ENCODE measurements at regions not wholly inside any gene's neighbourhood (a gene's known extent, or its start where the extent isn't known, plus 50 kb on each side); places are given as distances from the start of the nearest gene placed in this dataset.

GRCh38 chr5:139743001-139743771, 52.4 kb upstream of the PSD2 start:
- peaks cover 20 to 41% (median 35%) of the 10 kb centered on the region in 3 donors for H3K4me1 ChIP-seq (ENCODE audit: control insufficient read depth in 3 of 3, insufficient read depth in 3 of 3, low read length in 3 of 3)
- peaks cover 15 to 16% (median 16%) of the 10 kb centered on the region in 3 donors for H3K27me3 ChIP-seq (ENCODE audit: control insufficient read depth in 3 of 3, insufficient read depth in 3 of 3, low read length in 3 of 3)
- no peak overlapping the region for H3K27ac ChIP-seq (ENCODE audit: low read depth, low read length)
- H3K9ac ChIP-seq (ENCODE audit: low read depth in 1 of 3, low read length in 3 of 3), result no peak overlapping the region
- no peaks in the 10 kb centered on the region for H3K9me3 ChIP-seq (ENCODE audit: control insufficient read depth in 3 of 3, low read length in 3 of 3)
- H3K4me3 ChIP-seq (ENCODE audit: low read length in 3 of 3), result no peak overlapping the region
- no peaks in the 10 kb centered on the region for H3K36me3 ChIP-seq (ENCODE audit: control insufficient read depth in 3 of 3, insufficient read depth in 3 of 3, low read length in 3 of 3)

DNA sequence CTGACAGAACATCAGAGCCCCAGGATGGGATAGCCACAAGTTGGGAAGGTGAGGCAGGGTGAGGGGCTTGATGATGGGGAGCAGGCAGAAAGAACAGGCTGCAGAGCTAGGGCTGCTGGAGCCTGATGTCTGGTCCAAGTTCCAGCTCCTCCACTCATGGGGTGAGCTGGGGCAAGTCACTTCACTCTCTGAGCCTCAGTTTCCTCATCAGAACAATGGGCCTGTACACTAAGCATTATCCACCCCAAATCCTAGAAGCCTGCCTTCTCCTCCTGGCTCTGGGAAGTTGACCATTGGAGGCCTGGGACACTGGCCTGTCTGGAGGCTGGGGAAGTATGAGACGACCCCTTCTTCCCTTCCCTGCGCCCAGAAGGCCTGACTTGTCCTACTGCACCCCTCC, 51.8 kb upstream of the PSD2 start:
- H3K4me3 ChIP-seq (ENCODE audit: low read length in 3 of 3), result no peak overlapping the region
- peaks cover 22 to 43% (median 38%) of the 10 kb centered on the region in 3 donors for H3K4me1 ChIP-seq (ENCODE audit: control insufficient read depth in 3 of 3, insufficient read depth in 3 of 3, low read length in 3 of 3)
- H3K27me3 ChIP-seq (ENCODE audit: control insufficient read depth in 3 of 3, insufficient read depth in 3 of 3, low read length in 3 of 3), result peaks cover 21 to 22% (median 22%) of the 10 kb centered on the region in 3 donors
- no peak overlapping the region for H3K9ac ChIP-seq (ENCODE audit: low read depth in 1 of 3, low read length in 3 of 3)
- no peak overlapping the region for H3K27ac ChIP-seq (ENCODE audit: low read depth, low read length)
- H3K9me3 ChIP-seq (ENCODE audit: control insufficient read depth in 3 of 3, low read length in 3 of 3), result no peaks in the 10 kb centered on the region
- H3K36me3 ChIP-seq (ENCODE audit: control insufficient read depth in 3 of 3, insufficient read depth in 3 of 3, low read length in 3 of 3), result no peaks in the 10 kb centered on the region

GRCh38 chr5:139744471-139745131, 51.0 kb upstream of the PSD2 start:
- Histone ChIP-seq H3K36me3 (ENCODE audit: control insufficient read depth in 3 of 3, insufficient read depth in 3 of 3, low read length in 3 of 3) (no peaks in the 10 kb centered on the region), H3K9me3 (ENCODE audit: control insufficient read depth in 3 of 3, low read length in 3 of 3) (no peaks in the 10 kb centered on the region), H3K4me3 (ENCODE audit: low read length in 3 of 3) (no peak overlapping the region), H3K27ac (ENCODE audit: low read depth, low read length) (peak overlapping the region; percentile 62), H3K27me3 (ENCODE audit: control insufficient read depth in 3 of 3, insufficient read depth in 3 of 3, low read length in 3 of 3) (peaks cover 22 to 30% (median 29%) of the 10 kb centered on the region in 3 donors), H3K4me1 (ENCODE audit: control insufficient read depth in 3 of 3, insufficient read depth in 3 of 3, low read length in 3 of 3) (peaks cover 22 to 43% (median 38%) of the 10 kb centered on the region in 3 donors), H3K9ac (ENCODE audit: low read depth in 1 of 3, low read length in 3 of 3) (no peak overlapping the region)

DNA sequence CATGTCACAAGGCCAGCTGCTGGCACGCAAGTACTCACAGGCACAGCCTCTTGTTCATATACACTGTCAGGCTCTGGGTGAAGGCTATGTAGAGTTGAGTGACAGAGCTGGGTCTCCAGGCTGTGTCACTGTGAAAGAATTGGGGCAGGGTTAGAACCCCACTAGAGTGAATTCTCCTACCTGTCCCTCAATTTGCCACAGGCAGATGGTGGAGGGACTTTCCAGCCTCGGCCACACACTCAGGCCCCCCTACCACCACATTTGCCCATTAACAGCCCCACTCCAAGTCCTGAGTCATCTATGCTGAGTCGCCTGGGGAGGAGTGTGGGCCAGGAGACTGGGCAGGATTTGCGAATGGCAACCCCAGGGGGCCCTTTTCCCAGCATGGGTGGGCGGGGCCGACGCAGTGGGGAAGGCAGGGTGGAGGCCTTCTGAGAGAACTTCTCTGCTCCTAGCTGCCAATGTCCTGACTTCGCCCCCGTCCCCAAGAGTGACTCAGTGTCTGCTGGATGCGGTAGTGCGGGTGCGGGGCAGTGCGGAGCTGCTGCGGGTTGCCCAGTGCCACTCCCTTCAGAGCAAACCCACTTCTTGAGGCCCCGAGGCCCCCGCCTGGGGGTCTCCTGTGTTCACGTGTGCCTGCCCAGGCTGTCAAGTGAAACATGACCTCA, 50.3 kb upstream of the PSD2 start:
- Histone ChIP-seq H3K27me3 (ENCODE audit: control insufficient read depth in 3 of 3, insufficient read depth in 3 of 3, low read length in 3 of 3) (peaks cover 22 to 30% (median 29%) of the 10 kb centered on the region in 3 donors), H3K4me3 (ENCODE audit: low read length in 3 of 3) (no peak overlapping the region), H3K36me3 (ENCODE audit: control insufficient read depth in 3 of 3, insufficient read depth in 3 of 3, low read length in 3 of 3) (no peaks in the 10 kb centered on the region), H3K27ac (ENCODE audit: low read depth, low read length) (peak overlapping the region; percentile 62), H3K4me1 (ENCODE audit: control insufficient read depth in 3 of 3, insufficient read depth in 3 of 3, low read length in 3 of 3) (peaks cover 22 to 39% (median 36%) of the 10 kb centered on the region in 3 donors), H3K9me3 (ENCODE audit: control insufficient read depth in 3 of 3, low read length in 3 of 3) (no peaks in the 10 kb centered on the region), H3K9ac (ENCODE audit: low read depth in 1 of 3, low read length in 3 of 3) (peak overlapping the region in 1 of 3 donors; percentile 33)

GRCh38 chr5:139745800-139746690, 49.6 kb upstream of the PSD2 start:
- peaks cover 22 to 36% (median 36%) of the 10 kb centered on the region in 3 donors for H3K4me1 ChIP-seq (ENCODE audit: control insufficient read depth in 3 of 3, insufficient read depth in 3 of 3, low read length in 3 of 3)
- no peaks in the 10 kb centered on the region for H3K9me3 ChIP-seq (ENCODE audit: control insufficient read depth in 3 of 3, low read length in 3 of 3)
- H3K4me3 ChIP-seq (ENCODE audit: low read length in 3 of 3), result peak overlapping the region; percentile 66 to 73 (median 72)
- peaks cover 29 to 33% (median 30%) of the 10 kb centered on the region in 3 donors for H3K27me3 ChIP-seq (ENCODE audit: control insufficient read depth in 3 of 3, insufficient read depth in 3 of 3, low read length in 3 of 3)
- peak overlapping the region in 2 of 3 donors; percentile 45 to 64 for H3K9ac ChIP-seq (ENCODE audit: low read depth in 1 of 3, low read length in 3 of 3)
- H3K36me3 ChIP-seq (ENCODE audit: control insufficient read depth in 3 of 3, insufficient read depth in 3 of 3, low read length in 3 of 3), result no peaks in the 10 kb centered on the region
- H3K27ac ChIP-seq (ENCODE audit: low read depth, low read length), result peak overlapping the region; percentile 62

Data from skeletal muscle tissue (tissue), 3 donors.